B cell (primary cell): ENCODE measurements at regions not wholly inside any gene's neighbourhood (a gene's known extent, or its start where the extent isn't known, plus 50 kb on each side); places are given as distances from the start of the nearest gene placed in this dataset.

Experiments
- EZH2 ChIP-seq: IDR thresholded peaks from 2 replicates; pipeline ENCODE4 v1.6.1; 2012; ENCODE audit warnings: borderline replicate concordance, low read depth, mild to moderate bottlenecking, moderate library complexity, low read length; ENCODE audit not compliant: insufficient read depth, poor library complexity, severe bottlenecking
- TF ChIP-seq, protein P1 (sequence below): fragments of 200-600 bp; IDR thresholded peaks from one replicate; pipeline ENCODE4 v1.8.0; 2022; ENCODE audit warnings: antibody characterized with exemption, mild to moderate bottlenecking

DNA sequence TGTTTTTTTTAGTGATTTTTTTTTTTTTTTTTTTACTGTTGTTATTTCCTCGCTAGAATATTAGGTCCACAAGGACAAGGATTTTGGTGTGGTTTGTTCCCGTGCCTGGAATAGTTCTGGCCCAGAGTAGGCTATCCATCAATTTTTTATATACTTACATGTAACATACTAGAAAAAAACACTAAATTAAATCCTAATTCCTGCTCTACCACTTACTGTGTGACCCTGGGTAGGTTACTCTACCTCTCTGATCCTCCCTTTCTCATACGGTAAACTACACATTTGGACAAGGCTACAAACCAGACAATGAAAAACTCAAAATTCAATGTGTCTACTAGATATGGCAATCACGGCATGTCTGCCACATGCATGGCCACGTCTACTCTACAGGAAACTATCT, 141.3 kb upstream of the ABCA1 start:
- TF ChIP-seq EZH2 = no peak
- TF ChIP-seq, protein P1, sequence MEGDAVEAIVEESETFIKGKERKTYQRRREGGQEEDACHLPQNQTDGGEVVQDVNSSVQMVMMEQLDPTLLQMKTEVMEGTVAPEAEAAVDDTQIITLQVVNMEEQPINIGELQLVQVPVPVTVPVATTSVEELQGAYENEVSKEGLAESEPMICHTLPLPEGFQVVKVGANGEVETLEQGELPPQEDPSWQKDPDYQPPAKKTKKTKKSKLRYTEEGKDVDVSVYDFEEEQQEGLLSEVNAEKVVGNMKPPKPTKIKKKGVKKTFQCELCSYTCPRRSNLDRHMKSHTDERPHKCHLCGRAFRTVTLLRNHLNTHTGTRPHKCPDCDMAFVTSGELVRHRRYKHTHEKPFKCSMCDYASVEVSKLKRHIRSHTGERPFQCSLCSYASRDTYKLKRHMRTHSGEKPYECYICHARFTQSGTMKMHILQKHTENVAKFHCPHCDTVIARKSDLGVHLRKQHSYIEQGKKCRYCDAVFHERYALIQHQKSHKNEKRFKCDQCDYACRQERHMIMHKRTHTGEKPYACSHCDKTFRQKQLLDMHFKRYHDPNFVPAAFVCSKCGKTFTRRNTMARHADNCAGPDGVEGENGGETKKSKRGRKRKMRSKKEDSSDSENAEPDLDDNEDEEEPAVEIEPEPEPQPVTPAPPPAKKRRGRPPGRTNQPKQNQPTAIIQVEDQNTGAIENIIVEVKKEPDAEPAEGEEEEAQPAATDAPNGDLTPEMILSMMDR = no peak
